IMR-90 (cell line): ENCODE measurements at regions not wholly inside any gene's neighbourhood (a gene's known extent, or its start where the extent isn't known, plus 50 kb on each side); places are given as distances from the start of the nearest gene placed in this dataset.

ENCODE experiments used
- ATAC-seq: fragments of 200-7000 bp; cut with Tn5 transposase; 2 replicates; pipeline ENCODE4 v1.9.1; 2020; ENCODE audit warnings: low read depth, mild to moderate bottlenecking, moderate library complexity
- BruUV-seq: library from RNA; stranded (reverse); fragments of 400-500 nt; replicated peaks from 2 replicates; lab custom pipeline; 2021; lab: Mats Ljungman, UMichigan
- CTCF ChIA-PET: fragments of 300-600 bp; formaldehyde crosslinking; extraction: SDS; loops from one replicate; lab custom pipeline; 2021; ENCODE audit warnings: antibody characterized with exemption; lab: Yijun Ruan, JAX
- POLR2A ChIA-PET: fragments of 300-600 bp; sonication (Branson Sonifier 250); formaldehyde crosslinking; loops from one replicate; lab custom pipeline; 2022; ENCODE audit warnings: antibody characterized with exemption; ENCODE audit not compliant: unreplicated experiment; lab: Charles Lee
- DNase-seq: peaks from one replicate; pipeline ENCODE4 v3.0.0; 2013
- H2AFZ ChIP-seq: replicated peaks from 2 replicates; pipeline ENCODE3; 2013; ENCODE audit warnings: low read length, mild to moderate bottlenecking; ENCODE audit not compliant: poor library complexity
- H2AK5ac ChIP-seq: 2 replicates; pipeline ENCODE4 v1.6.1; 2013; ENCODE audit warnings: low read depth, low read length, inconsistent platforms
- H2AK9ac ChIP-seq: replicated peaks from 2 replicates; pipeline ENCODE3; 2013; ENCODE audit warnings: mild to moderate bottlenecking, low read depth, low read length, moderate library complexity; ENCODE audit not compliant: poor library complexity
- H2BK120ac ChIP-seq: 2 replicates; pipeline ENCODE4 v1.6.1; 2013; ENCODE audit warnings: low read depth, low read length, inconsistent platforms
- H2BK15ac ChIP-seq: 3 replicates; pipeline ENCODE4 v1.6.1; 2013; ENCODE audit warnings: low read depth, low read length, inconsistent platforms
- H2BK20ac ChIP-seq: 2 replicates; pipeline ENCODE4 v1.6.1; 2013; ENCODE audit warnings: low read depth, mild to moderate bottlenecking, inconsistent platforms, low read length, moderate library complexity
- H2BK5ac ChIP-seq: 2 replicates; pipeline ENCODE4 v1.6.1; 2013; ENCODE audit warnings: mild to moderate bottlenecking, low read depth, low read length, inconsistent platforms; ENCODE audit not compliant: poor library complexity, severe bottlenecking
- H3K14ac ChIP-seq: replicated peaks from 2 replicates; pipeline ENCODE4 v1.6.1; 2013; ENCODE audit warnings: low read depth, low read length, inconsistent platforms
- H3K18ac ChIP-seq: 2 replicates; pipeline ENCODE4 v1.6.1; 2013; ENCODE audit warnings: low read depth, low read length, control low read depth
- H3K23ac ChIP-seq: 2 replicates; pipeline ENCODE4 v1.6.1; 2013; ENCODE audit warnings: low read depth, low read length, inconsistent platforms
- H3K27ac ChIP-seq: 2 replicates; pipeline ENCODE4 v1.5.1; 2013; ENCODE audit warnings: mild to moderate bottlenecking, control low read depth, low read length; ENCODE audit not compliant: insufficient read depth
- H3K27me3 ChIP-seq: 2 replicates; pipeline ENCODE4 v1.6.1; 2013; ENCODE audit warnings: low read length; ENCODE audit not compliant: control insufficient read depth, insufficient read depth
- H3K36me3 ChIP-seq: 2 replicates; pipeline ENCODE4 v1.6.1; 2013; ENCODE audit warnings: low read length, mixed read lengths; ENCODE audit not compliant: control insufficient read depth, insufficient read depth
- H3K4ac ChIP-seq: 2 replicates; pipeline ENCODE4 v1.6.1; 2013; ENCODE audit warnings: low read depth, low read length, inconsistent platforms
- H3K4me1 ChIP-seq: 2 replicates; pipeline ENCODE4 v1.6.1; 2013; ENCODE audit warnings: low read length, mixed read lengths; ENCODE audit not compliant: control insufficient read depth, insufficient read depth
- H3K4me2 ChIP-seq: 2 replicates; pipeline ENCODE4 v1.6.1; 2013; ENCODE audit warnings: low read depth, mild to moderate bottlenecking, control low read depth, low read length, moderate library complexity
- H3K4me3 ChIP-seq: 2 replicates; pipeline ENCODE4 v1.5.1; 2013; ENCODE audit warnings: low read depth, mild to moderate bottlenecking, control low read depth, low read length, moderate library complexity; ENCODE audit not compliant: insufficient read depth
- H3K56ac ChIP-seq: 2 replicates; pipeline ENCODE4 v1.6.1; 2013; ENCODE audit warnings: low read length, inconsistent platforms; ENCODE audit not compliant: insufficient read depth; ENCODE audit errors: extremely low read depth
- H3K79me1 ChIP-seq, 2 experiments: 2 replicates each; pipeline ENCODE4 v1.6.1; 2013; ENCODE audit warnings: low read length in 2 of 2, inconsistent platforms in 1 of 2, low read depth in 1 of 2
- H3K9ac ChIP-seq: 2 replicates; pipeline ENCODE4 v1.6.1; 2013; ENCODE audit warnings: low read depth, low read length, control low read depth
- H3K9me1 ChIP-seq: 2 replicates; pipeline ENCODE4 v1.6.1; 2013; ENCODE audit warnings: low read length, inconsistent platforms; ENCODE audit not compliant: insufficient read depth
- H3K9me3 ChIP-seq: 2 replicates; pipeline ENCODE4 v1.6.1; 2013; ENCODE audit warnings: low read length; ENCODE audit not compliant: control insufficient read depth, insufficient read depth
- H4K20me1 ChIP-seq: 2 replicates; pipeline ENCODE4 v1.6.1; 2013; ENCODE audit warnings: low read length, inconsistent platforms; ENCODE audit not compliant: insufficient read depth
- H4K5ac ChIP-seq: 2 replicates; pipeline ENCODE4 v1.6.1; 2013; ENCODE audit warnings: mild to moderate bottlenecking, low read depth, low read length, control low read depth
- H4K8ac ChIP-seq, 2 experiments: 2 replicates each; pipeline ENCODE4 v1.6.1; 2013; ENCODE audit warnings: low read depth in 2 of 2, low read length in 2 of 2, control low read depth in 1 of 2, inconsistent platforms in 1 of 2
- H4K91ac ChIP-seq: 2 replicates; pipeline ENCODE4 v1.6.1; 2013; ENCODE audit warnings: low read depth, low read length, inconsistent platforms; ENCODE audit not compliant: insufficient read depth
- BHLHE40 ChIP-seq: fragments of 150-350 bp; IDR thresholded peaks from 2 replicates; pipeline ENCODE4 v1.6.1; 2016; ENCODE audit warnings: mild to moderate bottlenecking, low read depth, low read length
- CEBPB ChIP-seq: IDR thresholded peaks from 2 replicates; pipeline ENCODE4 v1.6.1; 2012; ENCODE audit warnings: low read depth, low read length, improper control_type of control experiment
- CHD1 ChIP-seq: IDR thresholded peaks from 2 replicates; pipeline ENCODE4 v1.6.1; 2012; ENCODE audit warnings: low read depth, low read length, improper control_type of control experiment
- ELK1 ChIP-seq: fragments of 150-350 bp; IDR thresholded peaks from 2 replicates; pipeline ENCODE4 v1.6.1; 2016; ENCODE audit warnings: low read depth, mild to moderate bottlenecking, low read length, moderate library complexity, borderline replicate concordance
- MAFK ChIP-seq: IDR thresholded peaks from 2 replicates; pipeline ENCODE4 v1.6.1; 2012; ENCODE audit warnings: low read depth, low read length, improper control_type of control experiment
- MXI1 ChIP-seq: IDR thresholded peaks from 2 replicates; pipeline ENCODE4 v1.6.1; 2012; ENCODE audit warnings: low read depth, mild to moderate bottlenecking, low read length, moderate library complexity, borderline replicate concordance
- NFE2L2 ChIP-seq: fragments of 150-350 bp; IDR thresholded peaks from 2 replicates; pipeline ENCODE4 v1.6.1; 2016; ENCODE audit warnings: low read depth, mild to moderate bottlenecking, low read length
- POLR2A ChIP-seq: IDR thresholded peaks from 2 replicates; pipeline ENCODE4 v1.6.1; 2012; ENCODE audit warnings: mild to moderate bottlenecking, low read depth, low read length
- RAD21 ChIP-seq: IDR thresholded peaks from 2 replicates; pipeline ENCODE4 v1.6.1; 2012; ENCODE audit warnings: low read length, improper control_type of control experiment
- RFX5 ChIP-seq: IDR thresholded peaks from 2 replicates; pipeline ENCODE4 v1.8.0; 2012; ENCODE audit warnings: low read depth, mild to moderate bottlenecking, low read length, moderate library complexity
- SMC3 ChIP-seq: fragments of 150-350 bp; IDR thresholded peaks from 2 replicates; pipeline ENCODE4 v1.6.1; 2016; ENCODE audit warnings: low read depth, mild to moderate bottlenecking, antibody characterized with exemption, low read length, moderate library complexity
- USF2 ChIP-seq: fragments of 150-350 bp; IDR thresholded peaks from 2 replicates; pipeline ENCODE4 v1.6.1; 2017; ENCODE audit warnings: mild to moderate bottlenecking, antibody characterized with exemption, low read length, low read depth
- WGBS, 2 experiments: methylation state at CpG; one replicate each; pipeline versions ENCODE4 v1.1.5 to v1.1.7; 2013; ENCODE audit warnings: missing lambda C conversion rate in 2 of 2; ENCODE audit not compliant: insufficient read length in 1 of 2; ENCODE audit errors: extremely low coverage in 2 of 2; 5-methylcytosine and 5-hydroxymethylcytosine counted together
- dilution Hi-C: fragments of 300-500 bp; cut with HindIII; formaldehyde crosslinking; loops from one replicate; pipeline ENCODE4 v1.14.3; 2018; ENCODE audit warnings: low sequenced_read_pairs; ENCODE audit not compliant: unreplicated experiment
- in situ Hi-C: fragments of 300-500 bp; cut with MboI; formaldehyde crosslinking; loops from 3 replicates; pipeline ENCODE4 v1.14.3; 2019; ENCODE audit warnings: low sequenced_read_pairs, inconsistent platforms, mixed read lengths
- intact Hi-C: fragments of 100-400 bp; cut with micrococcal nuclease; formaldehyde crosslinking; loops from 2 replicates; pipeline ENCODE4 v1.10.0; 2022

GRCh38 chr12:115811929-115812328, 465.6 kb downstream of the MED13L start:
- no peak overlapping the region for H3K18ac ChIP-seq
- no peak overlapping the region for H2AK5ac ChIP-seq
- POLR2A ChIA-PET, result no interaction called here
- TF ChIP-seq SMC3 (no peak), RFX5 (no peak), CEBPB (no peak), ELK1 (no peak), MXI1 (no peak), NFE2L2 (no peak), POLR2A (no peak), MAFK (no peak), RAD21 (no peak), USF2 (no peak), BHLHE40 (no peak), CHD1 (no peak)
- H2AK9ac ChIP-seq, result no peak overlapping the region
- H3K14ac ChIP-seq, result no peak overlapping the region
- CTCF ChIA-PET, result no interaction called here
- no peak overlapping the region for H3K9ac ChIP-seq
- H4K20me1 ChIP-seq, result no peaks in the 10 kb centered on the region
- H2AFZ ChIP-seq, result no peak overlapping the region
- H3K9me1 ChIP-seq, result no peaks in the 10 kb centered on the region
- H4K8ac ChIP-seq, result no peak overlapping the region
- WGBS, 2 experiments, result no CpG with 5 or more reads among the region's 1 CpG
- H2BK5ac ChIP-seq, result no peak overlapping the region
- H2BK120ac ChIP-seq, result no peak overlapping the region
- H3K27ac ChIP-seq, result no peak overlapping the region
- no peaks in the 10 kb centered on the region for H3K4me1 ChIP-seq
- no TSS peak for BruUV-seq
- no peak overlapping the region for H3K4me3 ChIP-seq
- no peaks in the 10 kb centered on the region for H3K36me3 ChIP-seq
- dilution Hi-C loops, result no loop called here
- no peak overlapping the region for H2BK15ac ChIP-seq
- H3K23ac ChIP-seq, result no peak overlapping the region
- H3K4ac ChIP-seq, result no peak overlapping the region
- no peak overlapping the region for H2BK20ac ChIP-seq
- H3K4me2 ChIP-seq, result no peak overlapping the region
- in situ Hi-C loops, result no loop called here
- no peak overlapping the region for H4K5ac ChIP-seq
- no peaks in the 10 kb centered on the region; the same call in 1 of the 2 replicates for H3K9me3 ChIP-seq
- H4K91ac ChIP-seq, result no peak overlapping the region
- intact Hi-C loops, result no loop called here
- H3K56ac ChIP-seq, result no peak overlapping the region
- no peak for DNase-seq
- no peaks in the 10 kb centered on the region for H3K79me1 ChIP-seq
- no peaks in the 10 kb centered on the region for H3K27me3 ChIP-seq
- no peak for ATAC-seq
